ENCODE measurements at regions not wholly inside any gene's neighbourhood (a gene's known extent, or its start where the extent isn't known, plus 50 kb on each side); places are given as distances from the start of the nearest gene placed in this dataset.
A peak's percentile ranks its signal among the peaks of the same experiment; 100 is the strongest.
"Not testable (repeated sequence)": the region's sequence is repeated elsewhere in the genome, so short reads cannot be mapped to it uniquely, and the experiment has no call there.

GRCh38 chr12:75760573-75761294 lies 249.3 kb upstream of the KRR1 start:
- DNase-seq (ENCODE audit: low read depth in 2 of 2) = no peak

GRCh38 chr12:75759842-75760572 lies 248.6 kb upstream of the KRR1 start:
- DNase-seq (ENCODE audit: low read depth in 2 of 2) = no peak

GRCh38 chr12:75759196-75759595 lies 247.8 kb upstream of the KRR1 start:
- no peak for DNase-seq (ENCODE audit: low read depth in 2 of 2)

GRCh38 chr12:75756771-75757170 lies 245.4 kb upstream of the KRR1 start:
- no peak for DNase-seq (ENCODE audit: low read depth in 2 of 2)

- DNase-seq (ENCODE audit: low read depth in 2 of 2) = no peak
Observed at GRCh38 chr12:75756111-75756510, 244.7 kb upstream of the KRR1 start.

GRCh38 chr12:75754698-75755097 lies 243.3 kb upstream of the KRR1 start:
- no peak for DNase-seq (ENCODE audit: low read depth in 2 of 2)

- DNase-seq (ENCODE audit: low read depth in 2 of 2) = no peak
Observed at GRCh38 chr12:75754141-75754540, 242.7 kb upstream of the KRR1 start.

- DNase-seq (ENCODE audit: low read depth in 2 of 2) = no peak
Observed at GRCh38 chr12:75751769-75752471, 240.5 kb upstream of the KRR1 start.

GRCh38 chr12:75750716-75751306 lies 239.4 kb upstream of the KRR1 start:
- no peak for DNase-seq (ENCODE audit: low read depth in 2 of 2)

GRCh38 chr12:75748990-75749389 lies 237.6 kb upstream of the KRR1 start:
- not testable (repeated sequence) for DNase-seq (ENCODE audit: low read depth in 2 of 2)

- no peak for DNase-seq (ENCODE audit: low read depth in 2 of 2)
Observed at GRCh38 chr12:75748136-75748535, 236.7 kb upstream of the KRR1 start.

- DNase-seq (ENCODE audit: low read depth in 2 of 2) = no peak
Observed at GRCh38 chr12:75747572-75748021, 236.2 kb upstream of the KRR1 start.

- no peak for DNase-seq (ENCODE audit: low read depth in 2 of 2)
Observed at GRCh38 chr12:75746621-75747020, 235.2 kb upstream of the KRR1 start.

- no peak for DNase-seq (ENCODE audit: low read depth in 2 of 2)
Observed at GRCh38 chr12:75744607-75745256, 233.3 kb upstream of the KRR1 start.

GRCh38 chr12:75742961-75743360 lies 231.6 kb upstream of the KRR1 start:
- no peak for DNase-seq (ENCODE audit: low read depth in 2 of 2)

- DNase-seq (ENCODE audit: low read depth in 2 of 2) = no peak
Observed at GRCh38 chr12:75742048-75742447, 230.6 kb upstream of the KRR1 start.

GRCh38 chr12:75739912-75740311 lies 228.5 kb upstream of the KRR1 start:
- no peak for DNase-seq (ENCODE audit: low read depth in 2 of 2)

- not testable (repeated sequence) for DNase-seq (ENCODE audit: low read depth in 2 of 2)
Observed at GRCh38 chr12:75739098-75739497, 227.7 kb upstream of the KRR1 start.

GRCh38 chr12:75738486-75738885 lies 227.1 kb upstream of the KRR1 start:
- DNase-seq (ENCODE audit: low read depth in 2 of 2) = peak; percentile 20 to 31

- DNase-seq (ENCODE audit: low read depth in 2 of 2) = no peak
Observed at GRCh38 chr12:75735853-75736252, 224.4 kb upstream of the KRR1 start.

- no peak for DNase-seq (ENCODE audit: low read depth in 2 of 2)
Observed at GRCh38 chr12:75728826-75729225, 217.4 kb upstream of the KRR1 start.

GRCh38 chr12:75727577-75727976 lies 216.2 kb upstream of the KRR1 start:
- DNase-seq (ENCODE audit: low read depth in 2 of 2) = no peak

Data from stimulated activated CD4-positive, alpha-beta T cell treated with anti-CD3 and anti-CD28 coated beads, Interleukin-15, amount 100 ng/mL, for 48 hours (primary cell).